GM12875 (cell line): ENCODE measurements at regions not wholly inside any gene's neighbourhood (a gene's known extent, or its start where the extent isn't known, plus 50 kb on each side); places are given as distances from the start of the nearest gene placed in this dataset.

Experiments used
- H3K4me3 ChIP-seq: one replicate; pipeline ENCODE4 v1.5.1; 2011; ENCODE audit warnings: low read depth, low read length, control low read depth
- CTCF ChIP-seq: IDR thresholded peaks from 2 replicates; pipeline ENCODE4 v1.5.1; 2011; ENCODE audit warnings: low read depth, mild to moderate bottlenecking, control low read depth, inconsistent platforms, low read length, moderate library complexity, borderline replicate concordance; ENCODE audit not compliant: insufficient read depth

- no peak for TF ChIP-seq CTCF
- no peak overlapping the region for H3K4me3 ChIP-seq
Observed at GRCh38 chr4:79513576-79513975, 105.5 kb upstream of the GK2 start.

- no peak for TF ChIP-seq CTCF
- H3K4me3 ChIP-seq: no peak overlapping the region
Observed at GRCh38 chr4:79512363-79512762, 104.3 kb upstream of the GK2 start.

GRCh38 chr4:79502081-79502480, 94.1 kb upstream of the GK2 start:
- H3K4me3 ChIP-seq: no peak overlapping the region
- TF ChIP-seq CTCF: no peak

GRCh38 chr4:79498282-79498681, 90.3 kb upstream of the GK2 start:
- H3K4me3 ChIP-seq: no peak overlapping the region
- TF ChIP-seq CTCF: no peak

GRCh38 chr4:79497001-79497400, 89.0 kb upstream of the GK2 start:
- no peak for TF ChIP-seq CTCF
- no peak overlapping the region for H3K4me3 ChIP-seq

GRCh38 chr4:79495447-79495846, 87.4 kb upstream of the GK2 start:
- TF ChIP-seq CTCF: no peak

GRCh38 chr4:79492148-79492547, 84.1 kb upstream of the GK2 start:
- H3K4me3 ChIP-seq: no peak overlapping the region
- TF ChIP-seq CTCF: no peak

More at GRCh38 chr4:79495447-79495846, 87.4 kb upstream of the GK2 start:
- no peak overlapping the region for H3K4me3 ChIP-seq
